ENCODE measurements at regions not wholly inside any gene's neighbourhood (a gene's known extent, or its start where the extent isn't known, plus 50 kb on each side); places are given as distances from the start of the nearest gene placed in this dataset.
A peak's percentile ranks its signal among the peaks of the same experiment; 100 is the strongest.

- no peak overlapping the region for H3K27ac ChIP-seq (ENCODE audit: low read depth in 2 of 2, low read length in 1 of 2)
- no peaks in the 10 kb centered on the region for H3K4me1 ChIP-seq (ENCODE audit: control insufficient read depth in 2 of 2, insufficient read depth in 2 of 2, low read length in 1 of 2)
- H3K9me3 ChIP-seq (ENCODE audit: control insufficient read depth in 2 of 2, insufficient read depth in 1 of 2, low read depth in 1 of 2, low read length in 1 of 2) = peaks cover 0 to 3% of the 10 kb centered on the region in 2 donors
- no peaks in the 10 kb centered on the region for H3K27me3 ChIP-seq (ENCODE audit: control insufficient read depth in 1 of 2, insufficient read depth in 2 of 2, low read length in 2 of 2)
- no peak overlapping the region for H3K4me3 ChIP-seq (ENCODE audit: low read depth in 1 of 2, low read length in 2 of 2)
- 93 to 97% methylated on average over 1 of the region's 1 CpG for WGBS, 2 donors
- H3K36me3 ChIP-seq (ENCODE audit: control insufficient read depth in 2 of 2, insufficient read depth in 2 of 2, low read length in 1 of 2) = no peaks in the 10 kb centered on the region
These were observed 107.1 kb downstream of the DISP1 start for GRCh38 chr1:222921945-222922344.

DNA sequence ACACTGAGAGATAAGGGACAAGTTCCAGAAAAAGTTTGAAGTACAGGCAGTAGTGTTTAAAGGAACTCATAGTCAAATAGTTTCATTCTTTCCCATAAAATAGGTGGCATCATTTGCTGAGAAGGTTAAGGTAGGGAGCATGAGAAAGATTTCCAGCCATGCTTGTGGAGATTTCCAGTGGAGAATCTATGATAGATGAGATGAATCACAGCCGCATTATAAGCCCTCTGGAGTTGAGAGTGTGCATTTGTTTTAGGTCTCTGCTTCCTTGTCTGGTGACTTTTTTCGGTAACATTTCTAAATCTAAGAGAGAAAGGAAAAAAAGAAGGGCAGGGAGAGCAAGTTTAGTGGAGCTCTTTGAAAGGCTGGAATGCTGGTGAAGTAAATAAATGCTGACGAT, 108.7 kb downstream of the DISP1 start:
- no peak overlapping the region for H3K27ac ChIP-seq (ENCODE audit: low read depth in 2 of 2, low read length in 1 of 2)
- H3K4me1 ChIP-seq (ENCODE audit: control insufficient read depth in 2 of 2, insufficient read depth in 2 of 2, low read length in 1 of 2) = no peaks in the 10 kb centered on the region
- H3K27me3 ChIP-seq (ENCODE audit: control insufficient read depth in 1 of 2, insufficient read depth in 2 of 2, low read length in 2 of 2) = no peaks in the 10 kb centered on the region
- no peaks in the 10 kb centered on the region for H3K9me3 ChIP-seq (ENCODE audit: control insufficient read depth in 2 of 2, insufficient read depth in 1 of 2, low read depth in 1 of 2, low read length in 1 of 2)
- H3K4me3 ChIP-seq (ENCODE audit: low read depth in 1 of 2, low read length in 2 of 2) = no peak overlapping the region
- no peaks in the 10 kb centered on the region for H3K36me3 ChIP-seq (ENCODE audit: control insufficient read depth in 2 of 2, insufficient read depth in 2 of 2, low read length in 1 of 2)
- WGBS, 2 donors = 63 to 67% methylated on average over 3 of the region's 3 CpGs

DNA sequence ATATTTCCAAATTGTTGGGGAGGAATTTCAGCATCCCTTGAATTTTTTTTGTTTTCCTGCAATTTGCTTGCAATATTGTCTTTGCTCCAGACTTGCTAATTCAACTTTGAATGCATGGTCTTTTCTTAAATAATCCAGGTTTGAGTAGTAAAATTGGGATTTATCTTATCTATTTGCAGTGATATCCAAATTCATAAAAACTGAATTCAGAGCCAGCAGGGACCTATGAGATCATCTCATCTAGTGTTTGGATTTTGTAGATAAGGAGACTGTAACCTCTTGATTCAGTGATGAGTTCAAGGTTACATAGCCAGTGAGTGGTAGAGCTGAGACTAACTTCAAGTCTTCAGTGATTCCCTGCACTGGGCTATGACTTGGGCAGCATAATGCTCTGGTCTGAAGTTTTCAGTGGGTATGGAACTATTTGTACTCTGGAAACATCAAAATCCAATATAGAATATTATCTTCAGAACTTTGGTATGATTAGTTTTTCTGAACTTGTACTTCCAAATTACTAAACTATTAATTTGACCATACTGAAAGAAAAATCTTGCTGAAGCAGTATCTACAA, 109.4 kb downstream of the DISP1 start:
- H3K9me3 ChIP-seq (ENCODE audit: control insufficient read depth in 2 of 2, insufficient read depth in 1 of 2, low read depth in 1 of 2, low read length in 1 of 2) = no peaks in the 10 kb centered on the region
- H3K4me1 ChIP-seq (ENCODE audit: control insufficient read depth in 2 of 2, insufficient read depth in 2 of 2, low read length in 1 of 2) = no peaks in the 10 kb centered on the region
- H3K27ac ChIP-seq (ENCODE audit: low read depth in 2 of 2, low read length in 1 of 2) = no peak overlapping the region
- no peaks in the 10 kb centered on the region for H3K27me3 ChIP-seq (ENCODE audit: control insufficient read depth in 1 of 2, insufficient read depth in 2 of 2, low read length in 2 of 2)
- no peak overlapping the region for H3K4me3 ChIP-seq (ENCODE audit: low read depth in 1 of 2, low read length in 2 of 2)
- no peaks in the 10 kb centered on the region for H3K36me3 ChIP-seq (ENCODE audit: control insufficient read depth in 2 of 2, insufficient read depth in 2 of 2, low read length in 1 of 2)

DNA sequence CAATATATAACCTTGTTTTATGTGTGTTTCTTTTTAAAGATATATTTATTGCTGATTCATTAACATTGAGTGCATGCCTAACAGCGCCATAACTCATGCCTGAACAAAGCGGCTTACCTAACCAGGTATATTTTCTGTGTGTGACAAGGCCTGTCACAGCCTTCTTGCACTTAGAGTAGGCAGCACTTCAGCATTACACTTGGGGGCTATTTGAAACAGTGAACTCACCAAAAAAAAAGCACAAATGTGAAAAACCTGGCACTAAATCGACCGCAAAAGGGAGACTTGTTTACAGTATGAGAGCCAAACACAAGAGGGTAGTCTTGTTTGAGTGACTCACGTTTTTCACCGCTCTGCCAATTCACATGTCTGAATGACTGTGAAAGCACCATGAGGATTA, 111.7 kb downstream of the DISP1 start:
- H3K9me3 ChIP-seq (ENCODE audit: control insufficient read depth in 2 of 2, insufficient read depth in 1 of 2, low read depth in 1 of 2, low read length in 1 of 2) = no peaks in the 10 kb centered on the region
- no peaks in the 10 kb centered on the region for H3K36me3 ChIP-seq (ENCODE audit: control insufficient read depth in 2 of 2, insufficient read depth in 2 of 2, low read length in 1 of 2)
- no peaks in the 10 kb centered on the region for H3K27me3 ChIP-seq (ENCODE audit: control insufficient read depth in 1 of 2, insufficient read depth in 2 of 2, low read length in 2 of 2)
- H3K27ac ChIP-seq (ENCODE audit: low read depth in 2 of 2, low read length in 1 of 2) = peak overlapping the region; percentile 47 to 74
- H3K4me1 ChIP-seq (ENCODE audit: control insufficient read depth in 2 of 2, insufficient read depth in 2 of 2, low read length in 1 of 2) = no peaks in the 10 kb centered on the region
- no peak overlapping the region for H3K4me3 ChIP-seq (ENCODE audit: low read depth in 1 of 2, low read length in 2 of 2)
- WGBS, 2 donors = 50 to 70% methylated on average over 6 of the region's 6 CpGs

- no peaks in the 10 kb centered on the region for H3K9me3 ChIP-seq (ENCODE audit: control insufficient read depth in 2 of 2, insufficient read depth in 1 of 2, low read depth in 1 of 2, low read length in 1 of 2)
- no peaks in the 10 kb centered on the region for H3K27me3 ChIP-seq (ENCODE audit: control insufficient read depth in 1 of 2, insufficient read depth in 2 of 2, low read length in 2 of 2)
- H3K4me3 ChIP-seq (ENCODE audit: low read depth in 1 of 2, low read length in 2 of 2) = no peak overlapping the region
- WGBS, 2 donors = 78 to 85% methylated on average over 4 of the region's 4 CpGs
- no peaks in the 10 kb centered on the region for H3K4me1 ChIP-seq (ENCODE audit: control insufficient read depth in 2 of 2, insufficient read depth in 2 of 2, low read length in 1 of 2)
- H3K36me3 ChIP-seq (ENCODE audit: control insufficient read depth in 2 of 2, insufficient read depth in 2 of 2, low read length in 1 of 2) = no peaks in the 10 kb centered on the region
- no peak overlapping the region for H3K27ac ChIP-seq (ENCODE audit: low read depth in 2 of 2, low read length in 1 of 2)
These were observed 112.2 kb downstream of the DISP1 start for GRCh38 chr1:222927031-222927430.

DNA sequence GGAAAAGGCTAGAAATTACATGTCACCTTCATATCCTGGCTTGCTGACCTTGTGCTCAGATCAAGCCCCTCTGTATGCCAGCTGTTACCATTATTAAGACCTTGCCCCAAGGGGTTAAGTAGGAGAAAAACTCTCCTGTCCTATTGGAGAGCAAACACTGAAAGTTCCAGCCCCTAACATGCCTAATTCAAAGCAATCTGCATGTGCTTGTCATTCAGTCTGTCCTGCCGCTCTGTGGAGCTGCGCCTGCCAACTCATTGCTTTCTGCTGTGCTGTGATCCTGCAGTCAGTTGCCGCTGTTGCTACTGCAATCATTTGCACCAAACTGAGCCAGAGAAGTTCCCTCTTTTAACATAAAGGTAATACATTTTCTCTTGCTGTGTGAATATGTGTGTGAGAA, 113.4 kb downstream of the DISP1 start:
- Histone ChIP-seq H3K36me3 (ENCODE audit: control insufficient read depth in 2 of 2, insufficient read depth in 2 of 2, low read length in 1 of 2) (no peaks in the 10 kb centered on the region), H3K9me3 (ENCODE audit: control insufficient read depth in 2 of 2, insufficient read depth in 1 of 2, low read depth in 1 of 2, low read length in 1 of 2) (no peaks in the 10 kb centered on the region), H3K27ac (ENCODE audit: low read depth in 2 of 2, low read length in 1 of 2) (peak overlapping the region; percentile 21 to 60), H3K4me1 (ENCODE audit: control insufficient read depth in 2 of 2, insufficient read depth in 2 of 2, low read length in 1 of 2) (no peaks in the 10 kb centered on the region), H3K4me3 (ENCODE audit: low read depth in 1 of 2, low read length in 2 of 2) (peak overlapping the region in 1 of 2 donors; percentile 38), H3K27me3 (ENCODE audit: control insufficient read depth in 1 of 2, insufficient read depth in 2 of 2, low read length in 2 of 2) (no peaks in the 10 kb centered on the region)
- WGBS, 2 donors = 21 to 35% methylated on average over 3 of the region's 3 CpGs

DNA sequence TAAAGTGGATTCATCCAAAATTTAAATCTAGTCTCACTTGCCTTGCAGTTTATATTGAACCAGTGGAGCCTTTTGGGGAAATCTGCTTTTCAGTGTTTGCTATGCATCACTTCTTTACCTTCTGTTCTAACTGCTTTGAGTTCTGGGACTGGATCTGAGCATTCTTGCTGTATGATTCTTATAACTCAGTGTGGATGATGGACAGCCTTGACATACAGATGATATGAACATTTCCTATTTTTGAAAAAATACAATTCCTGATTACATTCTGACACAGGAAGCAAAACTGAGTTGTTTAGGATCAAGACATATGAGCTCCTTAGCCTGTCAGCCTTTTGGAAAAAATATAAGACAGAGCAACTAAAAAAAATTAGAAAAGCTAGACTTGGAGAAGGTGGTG, 115.2 kb downstream of the DISP1 start:
- H3K4me1 ChIP-seq (ENCODE audit: control insufficient read depth in 2 of 2, insufficient read depth in 2 of 2, low read length in 1 of 2) = no peaks in the 10 kb centered on the region
- no peaks in the 10 kb centered on the region for H3K9me3 ChIP-seq (ENCODE audit: control insufficient read depth in 2 of 2, insufficient read depth in 1 of 2, low read depth in 1 of 2, low read length in 1 of 2)
- no peaks in the 10 kb centered on the region for H3K27me3 ChIP-seq (ENCODE audit: control insufficient read depth in 1 of 2, insufficient read depth in 2 of 2, low read length in 2 of 2)
- no peak overlapping the region for H3K4me3 ChIP-seq (ENCODE audit: low read depth in 1 of 2, low read length in 2 of 2)
- H3K36me3 ChIP-seq (ENCODE audit: control insufficient read depth in 2 of 2, insufficient read depth in 2 of 2, low read length in 1 of 2) = no peaks in the 10 kb centered on the region
- H3K27ac ChIP-seq (ENCODE audit: low read depth in 2 of 2, low read length in 1 of 2) = no peak overlapping the region

DNA sequence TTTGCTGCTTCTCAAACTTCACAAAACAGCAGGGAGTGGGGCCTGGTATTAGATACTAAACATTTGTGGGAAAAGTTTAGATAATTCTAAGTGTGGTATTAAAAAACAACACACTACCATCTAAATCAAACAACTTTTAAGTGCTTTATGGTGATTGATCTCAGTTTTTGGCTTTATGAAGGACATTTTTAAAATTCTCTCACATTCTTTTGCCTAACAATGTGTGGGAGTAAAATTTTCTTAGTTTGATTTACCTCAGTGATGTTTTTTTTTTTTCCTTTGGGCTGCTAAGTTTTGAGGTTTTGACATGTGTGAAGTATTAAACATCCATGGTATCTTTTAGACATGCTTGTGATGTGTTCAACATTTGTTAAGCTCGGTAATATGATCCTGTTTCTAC, 116.2 kb downstream of the DISP1 start:
- H3K36me3 ChIP-seq (ENCODE audit: control insufficient read depth in 2 of 2, insufficient read depth in 2 of 2, low read length in 1 of 2) = no peaks in the 10 kb centered on the region
- no peaks in the 10 kb centered on the region for H3K27me3 ChIP-seq (ENCODE audit: control insufficient read depth in 1 of 2, insufficient read depth in 2 of 2, low read length in 2 of 2)
- 67% methylated on average over 1 of the region's 1 CpG for WGBS, 2 donors
- H3K4me1 ChIP-seq (ENCODE audit: control insufficient read depth in 2 of 2, insufficient read depth in 2 of 2, low read length in 1 of 2) = no peaks in the 10 kb centered on the region
- no peak overlapping the region for H3K27ac ChIP-seq (ENCODE audit: low read depth in 2 of 2, low read length in 1 of 2)
- no peak overlapping the region for H3K4me3 ChIP-seq (ENCODE audit: low read depth in 1 of 2, low read length in 2 of 2)
- no peaks in the 10 kb centered on the region for H3K9me3 ChIP-seq (ENCODE audit: control insufficient read depth in 2 of 2, insufficient read depth in 1 of 2, low read depth in 1 of 2, low read length in 1 of 2)

DNA sequence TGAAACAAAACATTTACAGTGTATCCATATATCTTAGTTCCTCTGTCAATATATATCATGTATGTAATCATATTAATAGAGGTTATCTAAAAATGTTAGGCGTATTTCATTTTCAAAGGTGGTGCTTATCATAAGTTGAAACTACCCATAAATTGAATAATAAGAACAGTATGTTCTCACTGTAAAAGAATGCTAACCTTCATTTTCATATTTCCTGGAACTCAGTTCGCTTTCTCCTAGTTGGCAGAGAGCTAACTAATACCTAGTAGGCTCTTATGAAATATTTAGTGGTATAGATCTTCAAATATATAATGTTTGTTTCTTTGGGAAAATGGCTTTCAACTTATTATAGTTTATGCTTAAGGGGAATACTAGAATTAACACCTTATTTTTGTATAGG, 118.4 kb downstream of the DISP1 start:
- no peaks in the 10 kb centered on the region for H3K36me3 ChIP-seq (ENCODE audit: control insufficient read depth in 2 of 2, insufficient read depth in 2 of 2, low read length in 1 of 2)
- no peak overlapping the region for H3K27ac ChIP-seq (ENCODE audit: low read depth in 2 of 2, low read length in 1 of 2)
- 82 to 87% methylated on average over 2 of the region's 2 CpGs for WGBS, 2 donors
- no peaks in the 10 kb centered on the region for H3K4me1 ChIP-seq (ENCODE audit: control insufficient read depth in 2 of 2, insufficient read depth in 2 of 2, low read length in 1 of 2)
- no peak overlapping the region for H3K4me3 ChIP-seq (ENCODE audit: low read depth in 1 of 2, low read length in 2 of 2)
- H3K9me3 ChIP-seq (ENCODE audit: control insufficient read depth in 2 of 2, insufficient read depth in 1 of 2, low read depth in 1 of 2, low read length in 1 of 2) = no peaks in the 10 kb centered on the region
- H3K27me3 ChIP-seq (ENCODE audit: control insufficient read depth in 1 of 2, insufficient read depth in 2 of 2, low read length in 2 of 2) = no peaks in the 10 kb centered on the region

DNA sequence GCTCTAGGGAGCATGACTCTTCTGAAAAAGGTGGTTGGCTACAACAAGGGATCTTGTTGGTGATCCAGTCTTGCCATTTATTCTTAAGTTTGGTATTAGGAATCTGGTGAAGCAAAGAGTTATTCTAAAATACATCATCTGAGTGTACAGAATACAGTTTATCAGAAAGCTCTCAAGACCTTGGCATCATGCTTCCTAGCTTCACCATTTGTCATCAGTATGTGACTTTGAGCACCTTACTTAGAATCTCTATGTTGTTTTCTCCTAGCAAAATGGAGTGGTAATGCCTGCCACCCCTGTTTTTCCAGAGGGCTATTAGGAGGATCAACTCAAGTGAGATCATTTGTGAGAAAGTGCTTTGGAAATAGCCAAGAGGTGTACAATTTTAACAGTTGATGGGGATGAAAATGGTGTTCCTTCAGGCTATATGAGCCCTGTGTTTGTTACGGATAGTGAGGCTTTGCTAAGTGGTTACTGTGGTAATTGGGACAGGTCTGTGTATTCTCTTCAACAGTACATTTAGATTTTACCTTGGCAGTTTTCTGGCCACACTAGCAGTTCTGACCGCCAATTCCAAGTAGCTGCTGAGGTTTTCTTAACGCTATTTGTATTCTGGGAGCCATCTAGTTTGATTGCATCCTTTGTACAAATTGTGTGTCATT, 120.5 kb downstream of the DISP1 start:
- H3K9me3 ChIP-seq (ENCODE audit: control insufficient read depth in 2 of 2, insufficient read depth in 1 of 2, low read depth in 1 of 2, low read length in 1 of 2) = no peaks in the 10 kb centered on the region
- 91 to 94% methylated on average over 3 of the region's 3 CpGs for WGBS, 2 donors
- no peaks in the 10 kb centered on the region for H3K36me3 ChIP-seq (ENCODE audit: control insufficient read depth in 2 of 2, insufficient read depth in 2 of 2, low read length in 1 of 2)
- no peak overlapping the region for H3K4me3 ChIP-seq (ENCODE audit: low read depth in 1 of 2, low read length in 2 of 2)
- no peaks in the 10 kb centered on the region for H3K4me1 ChIP-seq (ENCODE audit: control insufficient read depth in 2 of 2, insufficient read depth in 2 of 2, low read length in 1 of 2)
- no peaks in the 10 kb centered on the region for H3K27me3 ChIP-seq (ENCODE audit: control insufficient read depth in 1 of 2, insufficient read depth in 2 of 2, low read length in 2 of 2)
- H3K27ac ChIP-seq (ENCODE audit: low read depth in 2 of 2, low read length in 1 of 2) = no peak overlapping the region

Measured in esophagus (tissue), 2 donors.